ENCODE measurements at regions not wholly inside any gene's neighbourhood (a gene's known extent, or its start where the extent isn't known, plus 50 kb on each side); places are given as distances from the start of the nearest gene placed in this dataset.

DNA sequence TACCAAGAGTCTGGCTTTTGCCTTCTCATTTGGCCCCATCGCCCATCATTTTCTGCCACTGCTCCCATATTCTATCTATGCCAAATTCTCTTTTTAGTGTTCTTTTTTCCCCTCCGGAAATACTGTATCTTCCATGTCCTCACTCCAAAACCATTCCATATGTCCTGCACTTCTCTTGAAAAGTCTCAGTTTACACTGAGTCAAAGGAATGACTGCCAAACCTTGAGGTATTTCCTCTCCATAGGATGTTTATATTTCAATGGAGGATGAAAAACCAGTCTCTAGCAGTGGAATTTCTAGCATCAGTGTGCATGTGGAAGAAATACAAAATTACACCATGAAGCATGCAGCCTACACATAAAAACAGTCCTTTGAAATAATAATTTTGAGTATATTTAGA lies 121.4 kb upstream of the PHYHIPL start:
- Histone ChIP-seq H3K27ac (ENCODE audit: low read length) (no peak overlapping the region), H3K9me3 (ENCODE audit: low read length) (no peaks in the 10 kb centered on the region), H3K27me3 (ENCODE audit: low read length) (no peaks in the 10 kb centered on the region), H3K36me3 (ENCODE audit: insufficient read depth, low read length) (no peaks in the 10 kb centered on the region), H2AFZ (ENCODE audit: low read length) (no peak overlapping the region), H3K4me3 (ENCODE audit: low read length) (no peak overlapping the region), H3K4me1 (ENCODE audit: low read length) (no peaks in the 10 kb centered on the region), H3K9me2 (replicated peaks; ENCODE audit: insufficient read depth, low read length) (no peaks in the 10 kb centered on the region), H3K9ac (ENCODE audit: low read length) (no peak overlapping the region), H3K4me2 (ENCODE audit: low read depth, low read length, poor library complexity, severe bottlenecking) (no peak overlapping the region), H4K20me1 (ENCODE audit: insufficient read depth, low read depth, low read length) (no peaks in the 10 kb centered on the region), H3K79me2 (ENCODE audit: low read length) (no peaks in the 10 kb centered on the region)
- DNase-seq: no peak

DNA sequence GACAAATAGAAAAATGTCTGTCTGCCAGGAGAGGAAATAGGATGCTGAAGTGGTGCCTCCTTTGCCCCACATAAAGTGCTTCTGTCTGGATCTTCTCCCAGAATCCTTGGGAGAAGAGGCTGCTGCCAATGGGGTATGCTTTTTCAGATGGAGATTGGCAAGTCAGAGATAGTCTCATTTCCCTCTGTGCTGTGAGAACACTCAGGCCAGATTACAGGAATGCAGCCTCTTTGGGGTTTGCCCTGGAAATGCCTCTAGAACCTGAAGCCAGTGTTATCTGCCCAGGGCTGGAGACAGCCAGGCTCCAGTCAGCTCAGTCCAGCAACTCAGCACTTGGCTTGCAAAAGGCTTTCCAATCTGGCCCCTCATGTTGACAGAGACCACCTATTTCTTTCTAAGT lies 119.1 kb upstream of the PHYHIPL start:
- Histone ChIP-seq H3K9ac (ENCODE audit: low read length) (no peak overlapping the region), H3K27me3 (ENCODE audit: low read length) (no peaks in the 10 kb centered on the region), H3K4me2 (ENCODE audit: low read depth, low read length, poor library complexity, severe bottlenecking) (no peak overlapping the region), H3K4me1 (ENCODE audit: low read length) (no peaks in the 10 kb centered on the region), H3K9me3 (ENCODE audit: low read length) (no peaks in the 10 kb centered on the region), H3K36me3 (ENCODE audit: insufficient read depth, low read length) (no peaks in the 10 kb centered on the region), H3K79me2 (ENCODE audit: low read length) (no peaks in the 10 kb centered on the region), H3K4me3 (ENCODE audit: low read length) (no peak overlapping the region), H2AFZ (ENCODE audit: low read length) (no peak overlapping the region), H4K20me1 (ENCODE audit: insufficient read depth, low read depth, low read length) (no peaks in the 10 kb centered on the region), H3K9me2 (replicated peaks; ENCODE audit: insufficient read depth, low read length) (no peaks in the 10 kb centered on the region), H3K27ac (ENCODE audit: low read length) (no peak overlapping the region)
- no peak for DNase-seq

DNA sequence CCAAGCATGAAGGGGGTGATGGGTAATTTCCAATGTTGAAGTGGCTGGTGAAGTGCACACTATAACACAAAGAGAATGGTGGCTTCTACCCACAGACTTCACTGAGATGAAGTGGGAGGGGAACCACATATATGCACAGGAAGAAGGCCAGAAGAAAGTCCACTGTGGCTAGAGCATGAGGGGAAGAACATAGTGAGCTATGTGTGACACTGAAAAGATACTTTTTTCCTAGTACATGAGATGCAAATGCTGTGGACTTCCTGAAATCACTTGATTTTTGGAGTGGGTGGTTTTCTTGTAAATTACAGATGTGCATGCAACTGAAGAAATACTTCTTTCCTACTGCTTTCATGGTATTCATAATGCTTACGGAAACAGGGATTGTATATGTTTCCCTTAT lies 115.6 kb upstream of the PHYHIPL start:
- Histone ChIP-seq H3K27me3 (ENCODE audit: low read length) (no peaks in the 10 kb centered on the region), H3K9me2 (replicated peaks; ENCODE audit: insufficient read depth, low read length) (no peaks in the 10 kb centered on the region), H3K9ac (ENCODE audit: low read length) (no peak overlapping the region), H4K20me1 (ENCODE audit: insufficient read depth, low read depth, low read length) (no peaks in the 10 kb centered on the region), H3K79me2 (ENCODE audit: low read length) (no peaks in the 10 kb centered on the region), H3K9me3 (ENCODE audit: low read length) (no peaks in the 10 kb centered on the region), H3K27ac (ENCODE audit: low read length) (no peak overlapping the region), H3K36me3 (ENCODE audit: insufficient read depth, low read length) (no peaks in the 10 kb centered on the region), H2AFZ (ENCODE audit: low read length) (no peak overlapping the region), H3K4me1 (ENCODE audit: low read length) (no peaks in the 10 kb centered on the region), H3K4me2 (ENCODE audit: low read depth, low read length, poor library complexity, severe bottlenecking) (no peak overlapping the region), H3K4me3 (ENCODE audit: low read length) (no peak overlapping the region)
- no peak for DNase-seq

DNA sequence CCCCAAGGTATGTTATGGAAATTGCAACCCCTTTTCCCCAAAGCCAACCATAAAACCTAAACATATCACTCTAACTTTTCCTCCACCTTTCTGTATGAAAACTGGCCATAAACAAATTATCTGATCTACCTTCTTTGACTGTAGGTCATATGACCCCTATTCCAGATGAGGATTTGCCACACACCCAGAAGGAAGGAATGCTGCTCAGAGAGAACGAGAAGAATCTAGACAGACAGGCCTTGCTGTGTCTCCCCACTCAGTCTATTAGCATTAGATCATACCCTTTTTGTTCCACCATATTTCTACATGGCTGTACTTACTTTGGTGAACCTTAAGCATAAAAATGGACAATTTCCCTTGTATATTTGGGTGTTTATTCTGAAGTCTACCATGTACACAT lies 113.0 kb upstream of the PHYHIPL start:
- no peak overlapping the region for H3K27ac ChIP-seq (ENCODE audit: low read length)
- no peak overlapping the region for H3K9ac ChIP-seq (ENCODE audit: low read length)
- no peak for DNase-seq
- H3K4me2 ChIP-seq (ENCODE audit: low read depth, low read length, poor library complexity, severe bottlenecking): no peak overlapping the region
- no peak overlapping the region for H3K4me3 ChIP-seq (ENCODE audit: low read length)
- no peak overlapping the region for H2AFZ ChIP-seq (ENCODE audit: low read length)
- no peaks in the 10 kb centered on the region for H3K4me1 ChIP-seq (ENCODE audit: low read length)
- H3K79me2 ChIP-seq (ENCODE audit: low read length): no peaks in the 10 kb centered on the region
- no peaks in the 10 kb centered on the region for H4K20me1 ChIP-seq (ENCODE audit: insufficient read depth, low read depth, low read length)
- H3K36me3 ChIP-seq (ENCODE audit: insufficient read depth, low read length): no peaks in the 10 kb centered on the region
- no peaks in the 10 kb centered on the region for H3K9me2 ChIP-seq (replicated peaks; ENCODE audit: insufficient read depth, low read length)
- no peaks in the 10 kb centered on the region for H3K9me3 ChIP-seq (ENCODE audit: low read length)
- H3K27me3 ChIP-seq (ENCODE audit: low read length): no peaks in the 10 kb centered on the region

GRCh38 chr10:59064080-59064692 lies 112.3 kb upstream of the PHYHIPL start:
- no peaks in the 10 kb centered on the region for H3K79me2 ChIP-seq (ENCODE audit: low read length)
- no peaks in the 10 kb centered on the region for H3K27me3 ChIP-seq (ENCODE audit: low read length)
- no peak overlapping the region for H3K27ac ChIP-seq (ENCODE audit: low read length)
- H3K4me2 ChIP-seq (ENCODE audit: low read depth, low read length, poor library complexity, severe bottlenecking): no peak overlapping the region
- no peaks in the 10 kb centered on the region for H3K9me3 ChIP-seq (ENCODE audit: low read length)
- H3K4me3 ChIP-seq (ENCODE audit: low read length): no peak overlapping the region
- no peak overlapping the region for H2AFZ ChIP-seq (ENCODE audit: low read length)
- no peaks in the 10 kb centered on the region for H3K36me3 ChIP-seq (ENCODE audit: insufficient read depth, low read length)
- DNase-seq: no peak
- H3K4me1 ChIP-seq (ENCODE audit: low read length): no peaks in the 10 kb centered on the region
- no peaks in the 10 kb centered on the region for H4K20me1 ChIP-seq (ENCODE audit: insufficient read depth, low read depth, low read length)
- no peak overlapping the region for H3K9ac ChIP-seq (ENCODE audit: low read length)
- no peaks in the 10 kb centered on the region for H3K9me2 ChIP-seq (replicated peaks; ENCODE audit: insufficient read depth, low read length)

DNA sequence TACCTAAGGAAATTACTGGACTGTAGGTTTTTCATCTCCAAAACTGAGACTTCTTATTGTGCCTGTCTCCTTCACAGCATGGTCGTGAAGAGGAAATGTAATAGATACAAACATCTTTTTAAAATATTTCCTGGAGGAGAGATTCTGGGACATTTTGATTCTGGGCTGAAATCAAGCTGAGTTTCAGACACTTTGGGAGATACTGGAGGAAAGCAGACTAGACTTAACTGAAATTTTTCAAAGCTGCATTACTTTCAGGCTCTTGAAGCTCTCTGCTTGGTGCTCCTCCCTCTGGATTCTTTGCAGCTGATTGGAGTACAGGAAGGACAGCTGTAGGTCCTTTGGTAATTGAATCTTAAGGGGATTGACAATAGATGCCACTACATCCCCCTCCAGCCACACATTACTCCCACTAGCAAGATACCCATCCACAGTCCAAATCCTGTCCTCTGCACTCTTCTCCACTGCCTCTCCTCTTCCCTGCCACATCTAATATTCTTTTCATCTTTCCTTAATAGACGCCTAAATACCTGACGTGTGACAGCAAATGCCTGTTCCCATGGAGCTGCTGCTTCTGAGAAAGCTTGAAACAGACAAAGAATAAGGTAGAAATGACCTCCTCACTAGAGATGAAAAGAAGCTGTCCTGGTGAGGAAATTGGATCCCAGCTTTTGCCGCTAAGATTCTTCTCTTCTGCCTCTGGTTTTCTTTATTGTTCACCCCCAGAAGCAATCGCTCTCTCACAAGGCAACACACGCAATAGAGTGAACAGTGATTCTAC lies 111.5 kb upstream of the PHYHIPL start:
- Histone ChIP-seq H3K9me3 (ENCODE audit: low read length) (no peaks in the 10 kb centered on the region), H3K4me2 (ENCODE audit: low read depth, low read length, poor library complexity, severe bottlenecking) (no peak overlapping the region), H2AFZ (ENCODE audit: low read length) (no peak overlapping the region), H3K9me2 (replicated peaks; ENCODE audit: insufficient read depth, low read length) (no peaks in the 10 kb centered on the region), H3K79me2 (ENCODE audit: low read length) (no peaks in the 10 kb centered on the region), H3K27me3 (ENCODE audit: low read length) (no peaks in the 10 kb centered on the region), H3K4me1 (ENCODE audit: low read length) (no peaks in the 10 kb centered on the region), H3K4me3 (ENCODE audit: low read length) (no peak overlapping the region), H3K36me3 (ENCODE audit: insufficient read depth, low read length) (no peaks in the 10 kb centered on the region), H3K9ac (ENCODE audit: low read length) (no peak overlapping the region), H4K20me1 (ENCODE audit: insufficient read depth, low read depth, low read length) (no peaks in the 10 kb centered on the region), H3K27ac (ENCODE audit: low read length) (no peak overlapping the region)
- no peak for DNase-seq

GRCh38 chr10:59068581-59069191 lies 107.8 kb upstream of the PHYHIPL start:
- DNase-seq: no peak
- H4K20me1 ChIP-seq (ENCODE audit: insufficient read depth, low read depth, low read length): no peaks in the 10 kb centered on the region
- no peak overlapping the region for H3K27ac ChIP-seq (ENCODE audit: low read length)
- H3K27me3 ChIP-seq (ENCODE audit: low read length): no peaks in the 10 kb centered on the region
- no peaks in the 10 kb centered on the region for H3K9me3 ChIP-seq (ENCODE audit: low read length)
- no peaks in the 10 kb centered on the region for H3K36me3 ChIP-seq (ENCODE audit: insufficient read depth, low read length)
- no peaks in the 10 kb centered on the region for H3K4me1 ChIP-seq (ENCODE audit: low read length)
- no peak overlapping the region for H3K4me2 ChIP-seq (ENCODE audit: low read depth, low read length, poor library complexity, severe bottlenecking)
- H3K9me2 ChIP-seq (replicated peaks; ENCODE audit: insufficient read depth, low read length): no peaks in the 10 kb centered on the region
- H3K4me3 ChIP-seq (ENCODE audit: low read length): no peak overlapping the region
- H2AFZ ChIP-seq (ENCODE audit: low read length): no peak overlapping the region
- H3K79me2 ChIP-seq (ENCODE audit: low read length): no peaks in the 10 kb centered on the region
- H3K9ac ChIP-seq (ENCODE audit: low read length): no peak overlapping the region

DNA sequence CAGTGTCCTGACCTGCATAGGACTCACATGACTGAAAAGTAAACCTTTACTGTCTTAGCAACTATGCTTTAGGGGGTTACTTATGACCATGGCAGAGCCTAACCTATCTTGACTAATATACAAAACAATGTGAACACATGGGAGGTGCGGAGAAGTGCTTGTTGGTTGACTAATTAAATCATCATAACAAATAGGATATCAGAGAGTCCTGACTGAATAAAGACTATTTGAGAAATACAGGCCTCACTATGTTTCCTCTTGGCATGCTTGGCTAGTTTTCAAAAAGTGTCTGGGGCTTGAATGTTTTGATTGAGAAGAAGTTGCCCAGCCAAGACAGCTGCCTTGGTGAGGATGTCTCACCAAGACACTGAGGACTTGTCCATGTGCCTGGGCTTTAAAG lies 104.4 kb upstream of the PHYHIPL start:
- no peaks in the 10 kb centered on the region for H4K20me1 ChIP-seq (ENCODE audit: insufficient read depth, low read depth, low read length)
- H3K4me1 ChIP-seq (ENCODE audit: low read length): no peaks in the 10 kb centered on the region
- no peak overlapping the region for H3K27ac ChIP-seq (ENCODE audit: low read length)
- no peak overlapping the region for H3K9ac ChIP-seq (ENCODE audit: low read length)
- H3K9me3 ChIP-seq (ENCODE audit: low read length): no peaks in the 10 kb centered on the region
- no peak overlapping the region for H3K4me3 ChIP-seq (ENCODE audit: low read length)
- H3K9me2 ChIP-seq (replicated peaks; ENCODE audit: insufficient read depth, low read length): no peaks in the 10 kb centered on the region
- no peaks in the 10 kb centered on the region for H3K36me3 ChIP-seq (ENCODE audit: insufficient read depth, low read length)
- H3K27me3 ChIP-seq (ENCODE audit: low read length): no peaks in the 10 kb centered on the region
- no peak for DNase-seq
- H3K79me2 ChIP-seq (ENCODE audit: low read length): no peaks in the 10 kb centered on the region
- no peak overlapping the region for H2AFZ ChIP-seq (ENCODE audit: low read length)
- H3K4me2 ChIP-seq (ENCODE audit: low read depth, low read length, poor library complexity, severe bottlenecking): no peak overlapping the region

Measured in Karpas-422 (cell line).